Panc1 (cell line): ENCODE measurements at regions not wholly inside any gene's neighbourhood (a gene's known extent, or its start where the extent isn't known, plus 50 kb on each side); places are given as distances from the start of the nearest gene placed in this dataset.
"Not testable (repeated sequence)": the region's sequence is repeated elsewhere in the genome, so short reads cannot be mapped to it uniquely, and the experiment has no call there.

Experiments used
- ATAC-seq: fragments of 200-7000 bp; cut with Tn5 transposase; 2 replicates; pipeline ENCODE4 v1.9.1; 2020; ENCODE audit warnings: mild to moderate bottlenecking, moderate library complexity
- BruUV-seq: library from RNA; stranded (reverse); fragments of 400-500 nt; replicated peaks from 2 replicates; lab custom pipeline; 2021; lab: Mats Ljungman, UMichigan
- CTCF ChIA-PET: fragments of 300-600 bp; sonication (Branson Sonifier 250); formaldehyde crosslinking; loops from one replicate; lab custom pipeline; 2022; ENCODE audit warnings: antibody characterized with exemption; lab: Charles Lee
- POLR2A ChIA-PET: fragments of 300-600 bp; sonication (Branson Sonifier 250); formaldehyde crosslinking; loops from one replicate; lab custom pipeline; 2022; ENCODE audit warnings: antibody characterized with exemption; lab: Charles Lee
- DNase-seq: peaks from one replicate; pipeline ENCODE4 v3.0.0-alpha.2; 2010; ENCODE audit warnings: low read depth, low spot score
- H3K27ac ChIP-seq: 2 replicates; pipeline ENCODE4 v1.5.1; 2011; ENCODE audit warnings: mild to moderate bottlenecking, low read length, inconsistent platforms
- H3K27me3 ChIP-seq: fragments of 200-500 bp; sonication (Bioruptor generic); 2 replicates; pipeline ENCODE4 v1.6.0; 2014; ENCODE audit warnings: low read length, inconsistent platforms; ENCODE audit not compliant: control insufficient read depth, insufficient read depth
- H3K36me3 ChIP-seq: fragments of 200-500 bp; sonication (Bioruptor generic); 2 replicates; pipeline ENCODE4 v1.5.1; 2014; ENCODE audit warnings: inconsistent platforms, mild to moderate bottlenecking, low read length, moderate library complexity; ENCODE audit not compliant: control insufficient read depth, insufficient read depth
- H3K4me1 ChIP-seq: 2 replicates; pipeline ENCODE4 v1.5.1; 2011; ENCODE audit warnings: inconsistent platforms, mild to moderate bottlenecking, low read length, moderate library complexity; ENCODE audit not compliant: control insufficient read depth, insufficient read depth
- H3K4me3 ChIP-seq, 2 experiments: 2 replicates each; pipeline ENCODE4 v1.5.1; 2011 to 2012; ENCODE audit warnings: low read depth in 2 of 2, low read length in 2 of 2, mild to moderate bottlenecking in 2 of 2, inconsistent platforms in 1 of 2, moderate library complexity in 1 of 2
- H3K9me3 ChIP-seq: fragments of 200-500 bp; sonication (Bioruptor generic); 2 replicates; pipeline ENCODE4 v1.5.1; 2014; ENCODE audit warnings: low read depth, mild to moderate bottlenecking, inconsistent platforms, low read length, moderate library complexity; ENCODE audit not compliant: control insufficient read depth, insufficient read depth
- CTCF ChIP-seq: fragments of 450-650 bp; IDR thresholded peaks from 2 replicates; pipeline ENCODE4 v1.5.1; 2017; ENCODE audit warnings: mild to moderate bottlenecking
- in situ Hi-C: cut with HindIII; loops from 2 replicates; pipeline ENCODE4 v1.10.0; 2016; ENCODE audit warnings: low sequenced_read_pairs, low pct_unique_long_range_greater_than_20kb
- intact Hi-C: fragments of 100-400 bp; cut with micrococcal nuclease; formaldehyde crosslinking; loops from one replicate; pipeline ENCODE4 v1.10.0; 2022; ENCODE audit not compliant: unreplicated experiment

GRCh38 chr4:4090720-4091119 lies 136.0 kb downstream of the OTOP1 start:
- H3K9me3 ChIP-seq, H3K27me3 ChIP-seq, H3K27ac ChIP-seq, DNase-seq, H3K4me1 ChIP-seq, H3K36me3 ChIP-seq, in situ Hi-C loops, BruUV-seq, intact Hi-C loops, H3K4me3 ChIP-seq, ATAC-seq, POLR2A ChIA-PET: not testable (repeated sequence)
- TF ChIP-seq CTCF = peak; percentile 35; the same call in 1 of the 2 replicates
- CTCF ChIA-PET = interaction anchor here (0.7 kb wide), 1 partner anchor 1690 kb away, joined by 3 read pairs; no protein-coding TSS in a partner anchor

- intact Hi-C loops, H3K27me3 ChIP-seq, CTCF ChIA-PET, H3K4me1 ChIP-seq, H3K36me3 ChIP-seq, DNase-seq, in situ Hi-C loops, H3K4me3 ChIP-seq, POLR2A ChIA-PET, BruUV-seq, H3K9me3 ChIP-seq, ATAC-seq, H3K27ac ChIP-seq: not testable (repeated sequence)
These were observed 134.6 kb downstream of the OTOP1 start for GRCh38 chr4:4092159-4092558.

- H3K4me3 ChIP-seq, H3K36me3 ChIP-seq, ATAC-seq, H3K27ac ChIP-seq, H3K4me1 ChIP-seq, CTCF ChIA-PET, H3K27me3 ChIP-seq, POLR2A ChIA-PET, DNase-seq, BruUV-seq, in situ Hi-C loops, intact Hi-C loops, H3K9me3 ChIP-seq: not testable (repeated sequence)
These were observed 127.1 kb downstream of the OTOP1 start for GRCh38 chr4:4099610-4100009.

- intact Hi-C loops, POLR2A ChIA-PET, in situ Hi-C loops, H3K9me3 ChIP-seq, H3K27ac ChIP-seq, DNase-seq, H3K36me3 ChIP-seq, ATAC-seq, BruUV-seq, H3K27me3 ChIP-seq, H3K4me1 ChIP-seq, H3K4me3 ChIP-seq: not testable (repeated sequence)
- CTCF ChIA-PET = interaction anchor here (0.8 kb wide), 1 partner anchor 305 kb away, joined by 3 read pairs; no protein-coding TSS in a partner anchor
These were observed 119.8 kb downstream of the OTOP1 start for GRCh38 chr4:4106923-4107322.
